ENCODE measurements at regions not wholly inside any gene's neighbourhood (a gene's known extent, or its start where the extent isn't known, plus 50 kb on each side); places are given as distances from the start of the nearest gene placed in this dataset.
"Not testable (repeated sequence)": the region's sequence is repeated elsewhere in the genome, so short reads cannot be mapped to it uniquely, and the experiment has no call there.

DNA sequence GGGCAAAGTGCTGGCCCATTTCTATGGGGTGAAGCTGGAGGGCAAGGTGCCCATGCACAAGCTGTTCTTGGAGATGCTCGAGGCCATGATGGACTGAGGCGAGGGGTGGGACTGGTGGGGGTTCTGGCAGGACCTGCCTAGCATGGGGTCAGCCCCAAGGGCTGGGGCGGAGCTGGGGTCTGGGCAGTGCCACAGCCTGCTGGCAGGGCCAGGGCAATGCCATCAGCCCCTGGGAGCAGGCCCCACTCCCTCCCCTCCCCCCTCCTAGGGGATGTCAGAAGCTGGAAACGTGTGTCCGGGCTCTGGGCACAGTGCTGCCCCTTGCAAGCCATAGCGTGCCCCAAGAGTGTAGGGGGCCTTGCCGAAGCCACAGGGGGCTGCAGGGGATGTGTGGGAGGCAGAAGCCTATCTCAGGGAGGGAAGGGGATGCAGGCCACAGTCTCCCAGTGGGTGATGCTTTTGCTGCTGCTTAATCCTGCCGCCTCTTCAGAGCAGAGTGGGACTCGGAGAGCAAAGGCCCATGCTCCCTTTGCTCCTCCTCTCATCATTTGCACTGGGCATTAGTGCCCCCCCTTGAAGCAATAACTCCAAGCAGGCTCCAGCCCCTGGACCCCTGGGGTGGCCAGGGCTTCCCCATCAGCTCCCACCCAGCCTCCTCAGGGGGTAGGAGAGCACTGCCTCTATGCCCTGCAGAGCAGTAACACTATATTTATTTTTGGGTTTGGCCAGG lies 85.2 kb downstream of the MRPL57 start:
- DNase-seq (ENCODE audit: low read depth in 1 of 2, low spot score in 1 of 2): not testable (repeated sequence)

DNA sequence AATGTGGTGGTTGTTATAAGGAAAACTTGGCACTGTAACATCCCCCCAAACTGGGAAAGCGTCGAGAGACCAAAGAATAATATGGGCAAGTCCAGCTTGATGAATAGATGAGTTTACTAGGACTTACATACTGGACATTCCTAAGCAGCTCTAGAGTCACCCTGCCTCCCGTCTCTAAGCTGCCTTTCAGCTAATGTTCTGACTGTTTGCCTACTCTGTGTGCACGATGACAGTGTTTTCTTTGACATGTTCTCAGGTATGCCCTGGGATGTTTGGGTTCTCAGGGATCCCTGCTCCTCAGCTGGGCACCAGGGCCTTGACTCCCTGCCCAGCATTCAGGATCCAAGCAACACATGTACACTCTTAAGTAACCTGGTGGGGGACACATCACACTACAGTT lies 87.5 kb downstream of the MRPL57 start:
- DNase-seq (ENCODE audit: low read depth in 1 of 2, low spot score in 1 of 2): not testable (repeated sequence)

DNA sequence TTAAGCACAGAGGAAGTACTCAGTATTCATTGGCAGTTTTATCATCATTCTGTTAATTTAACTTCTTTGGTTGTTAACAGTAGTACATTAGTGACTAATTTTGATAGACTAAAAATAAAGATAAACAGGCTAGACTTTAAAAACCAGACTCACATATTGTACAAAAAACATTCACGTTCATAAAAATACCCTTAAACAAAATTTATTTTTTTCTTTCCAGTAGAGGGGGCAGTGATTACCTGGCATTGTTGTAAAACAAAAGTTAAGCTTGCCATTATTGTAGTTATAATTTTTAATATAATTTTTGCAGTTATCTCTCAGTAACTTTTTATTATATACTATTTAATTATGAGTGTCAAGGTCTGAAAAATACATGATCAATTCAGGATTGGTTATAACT lies 92.0 kb downstream of the MRPL57 start:
- DNase-seq (ENCODE audit: low read depth in 1 of 2, low spot score in 1 of 2): not testable (repeated sequence)

DNA sequence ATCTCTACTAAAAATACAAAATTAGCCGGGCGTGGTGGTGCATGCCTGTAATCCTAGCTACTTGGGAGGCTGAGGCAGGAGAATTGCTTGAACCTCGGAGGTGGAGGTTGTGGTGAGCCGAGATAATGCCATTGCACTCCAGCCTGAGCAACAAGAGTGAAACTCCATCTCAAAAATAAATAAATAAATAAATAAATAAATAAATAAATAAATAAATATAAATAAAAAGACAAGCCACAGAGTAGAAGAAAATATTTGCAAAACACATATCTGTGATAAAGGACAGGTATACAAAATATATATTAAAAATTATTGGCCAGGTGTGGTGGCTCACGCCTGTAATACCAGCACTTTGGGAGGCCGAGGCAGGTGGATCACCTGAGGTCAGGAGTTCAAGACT lies 96.0 kb downstream of the MRPL57 start:
- not testable (repeated sequence) for DNase-seq (ENCODE audit: low read depth in 1 of 2, low spot score in 1 of 2)

DNA sequence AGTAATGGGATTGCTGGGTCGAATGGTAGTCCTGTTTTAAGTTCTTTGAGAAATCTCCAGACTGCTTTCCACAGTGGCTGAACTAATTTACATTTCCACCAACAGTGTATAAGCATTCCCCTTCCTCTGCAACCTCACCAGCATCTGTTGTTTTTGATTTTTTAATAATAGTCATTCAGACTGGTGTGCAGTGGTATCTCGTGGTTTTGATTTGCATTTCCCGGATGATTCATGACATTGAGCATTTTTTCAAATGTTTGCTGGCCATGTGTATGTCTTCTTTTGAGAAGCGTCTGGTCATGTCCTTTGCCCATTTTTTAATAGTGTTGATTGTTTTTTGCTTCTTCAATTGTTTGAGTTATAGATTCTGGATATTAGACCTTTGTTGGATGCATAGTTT lies 98.0 kb downstream of the MRPL57 start:
- not testable (repeated sequence) for DNase-seq (ENCODE audit: low read depth in 1 of 2, low spot score in 1 of 2)

- DNase-seq (ENCODE audit: low read depth in 1 of 2, low spot score in 1 of 2): no peak
These were observed 105.6 kb downstream of the MRPL57 start for GRCh38 chr13:21282065-21282464.

DNA sequence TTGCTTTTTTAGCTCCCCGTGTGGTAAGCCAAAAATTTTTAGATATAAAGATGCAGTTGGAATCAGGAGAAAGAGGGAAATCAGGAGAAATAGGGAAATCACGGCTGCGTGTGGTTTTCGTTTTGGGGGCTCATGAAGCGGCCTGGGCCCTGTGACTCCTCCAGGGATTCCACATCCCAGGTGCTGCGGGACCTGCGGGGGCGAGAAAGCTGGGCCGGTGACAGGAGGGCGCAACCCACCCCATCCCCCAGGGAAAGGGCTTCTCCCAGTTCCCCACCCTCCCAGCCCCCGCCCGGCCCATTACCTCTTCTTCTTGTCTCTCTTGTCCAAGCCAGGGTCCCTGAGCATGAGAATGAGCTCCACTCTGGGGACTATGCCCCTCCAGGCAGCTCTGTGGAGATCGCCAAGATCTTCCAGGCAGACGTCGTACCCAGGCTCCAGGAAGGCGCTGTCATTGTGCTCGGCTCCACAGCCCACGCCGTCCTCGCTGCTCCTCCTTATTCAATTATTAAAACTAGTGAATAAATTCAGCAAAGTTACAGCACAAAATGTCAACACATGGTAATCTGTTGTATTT lies 111.0 kb downstream of the MRPL57 start:
- no peak for DNase-seq (ENCODE audit: low read depth in 1 of 2, low spot score in 1 of 2)

- no peak for DNase-seq (ENCODE audit: low read depth in 1 of 2, low spot score in 1 of 2)
These were observed 113.0 kb downstream of the MRPL57 start for GRCh38 chr13:21289475-21289874.

DNA sequence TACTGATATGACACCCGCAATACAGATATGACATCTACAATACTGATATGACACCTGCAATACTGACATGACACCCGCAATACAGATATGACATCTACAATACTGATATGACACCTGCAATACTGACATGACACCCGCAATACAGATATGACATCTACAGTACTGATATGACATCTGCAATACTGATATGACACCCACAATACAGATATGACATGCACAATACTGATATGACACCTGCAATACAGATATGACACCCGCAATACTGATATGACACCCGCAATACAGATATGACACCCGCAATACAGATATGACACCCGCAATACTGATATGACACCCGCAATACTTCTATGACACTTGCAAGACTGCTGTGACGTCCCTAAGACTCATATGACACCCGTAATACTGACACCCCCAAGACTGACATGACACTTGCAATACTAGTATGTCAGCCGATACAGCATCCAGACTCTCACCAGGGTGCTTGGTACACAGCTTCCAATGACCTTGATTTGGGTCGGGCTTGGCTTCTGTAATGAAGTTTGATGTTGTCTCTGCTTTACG lies 114.1 kb downstream of the MRPL57 start:
- DNase-seq (ENCODE audit: low read depth in 1 of 2, low spot score in 1 of 2): not testable (repeated sequence)

GRCh38 chr13:21291840-21292239 lies 115.4 kb downstream of the MRPL57 start:
- no peak for DNase-seq (ENCODE audit: low read depth in 1 of 2, low spot score in 1 of 2)

DNA sequence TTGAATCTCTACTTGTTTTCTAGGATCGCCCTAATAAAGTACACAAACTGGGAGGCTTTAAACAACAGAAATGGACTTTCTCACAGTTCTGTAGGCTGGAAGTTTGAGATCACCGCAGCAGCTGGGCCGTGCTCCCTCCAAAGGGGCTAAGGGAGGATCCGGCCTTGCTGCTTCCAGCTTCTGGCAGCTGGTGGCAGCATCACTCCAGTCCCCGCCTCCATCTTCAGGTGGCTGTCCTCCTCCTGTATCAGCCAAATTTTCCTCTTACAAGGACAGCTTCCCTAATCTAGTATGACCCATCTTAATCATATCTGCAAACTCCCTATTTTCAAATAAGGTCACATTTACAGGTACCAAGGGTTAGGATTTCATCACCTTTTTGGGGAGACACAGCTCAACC lies 120.5 kb downstream of the MRPL57 start:
- DNase-seq (ENCODE audit: low read depth in 1 of 2, low spot score in 1 of 2): peak in 1 of 2 donors; percentile 11

- DNase-seq (ENCODE audit: low read depth in 1 of 2, low spot score in 1 of 2): no peak
These were observed 121.0 kb downstream of the MRPL57 start for GRCh38 chr13:21297447-21297846.

DNA sequence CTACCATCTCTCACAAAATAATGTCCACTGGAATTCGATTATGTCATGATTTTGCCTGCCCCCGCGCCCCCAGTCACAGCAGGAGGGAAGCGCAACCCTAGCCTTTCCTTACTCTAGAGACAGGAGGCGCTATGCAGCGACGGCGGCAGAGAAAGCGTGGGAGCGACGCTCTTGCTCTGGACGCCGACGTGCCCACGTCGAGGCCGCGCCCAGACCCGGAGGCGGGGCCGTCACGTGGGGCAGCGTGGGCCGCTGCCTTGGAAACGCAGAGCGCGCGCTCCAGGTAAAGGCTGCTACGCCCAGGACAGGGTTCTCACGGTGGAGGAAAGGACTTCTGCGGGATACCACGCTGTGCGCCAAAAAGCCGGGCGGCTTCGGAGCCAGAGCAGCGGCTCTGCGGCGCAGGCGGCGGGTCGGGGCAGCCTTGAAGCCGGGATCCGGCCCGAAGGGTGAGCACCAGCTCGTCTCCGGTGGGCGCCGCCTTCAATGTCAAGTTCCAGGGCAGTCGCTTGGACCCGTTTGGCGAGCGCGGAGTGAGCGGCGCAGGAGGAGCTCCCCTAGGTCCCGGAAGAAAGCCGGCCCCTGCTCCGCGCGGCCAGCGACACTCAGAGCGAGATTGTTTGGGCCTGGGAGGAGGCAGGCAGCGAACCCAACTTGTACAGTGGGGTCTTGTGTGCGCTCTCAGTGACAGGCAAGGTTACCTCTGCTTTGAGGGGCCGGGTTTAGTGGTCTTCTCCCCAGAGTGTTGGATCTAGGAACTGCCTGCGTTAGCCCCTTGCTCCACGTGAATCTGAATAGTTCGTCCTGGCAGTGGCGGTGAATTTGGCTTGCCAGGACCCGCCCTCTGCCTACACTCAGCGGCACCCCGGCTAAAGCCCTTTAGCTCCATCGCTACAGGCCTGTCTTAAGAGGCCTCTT lies 121.7 kb downstream of the MRPL57 start:
- peak; percentile 71 to 80 for DNase-seq (ENCODE audit: low read depth in 1 of 2, low spot score in 1 of 2)

GRCh38 chr13:21304256-21304655 lies 127.8 kb downstream of the MRPL57 start:
- no peak for DNase-seq (ENCODE audit: low read depth in 1 of 2, low spot score in 1 of 2)

GRCh38 chr13:21306300-21307073 lies 130.0 kb downstream of the MRPL57 start:
- not testable (repeated sequence) for DNase-seq (ENCODE audit: low read depth in 1 of 2, low spot score in 1 of 2)

- DNase-seq (ENCODE audit: low read depth in 1 of 2, low spot score in 1 of 2): not testable (repeated sequence)
These were observed 130.7 kb downstream of the MRPL57 start for GRCh38 chr13:21307158-21307557.

GRCh38 chr13:21308906-21309305 lies 132.4 kb downstream of the MRPL57 start:
- DNase-seq (ENCODE audit: low read depth in 1 of 2, low spot score in 1 of 2): no peak

- no peak for DNase-seq (ENCODE audit: low read depth in 1 of 2, low spot score in 1 of 2)
These were observed 133.2 kb downstream of the MRPL57 start for GRCh38 chr13:21309542-21310172.

DNA sequence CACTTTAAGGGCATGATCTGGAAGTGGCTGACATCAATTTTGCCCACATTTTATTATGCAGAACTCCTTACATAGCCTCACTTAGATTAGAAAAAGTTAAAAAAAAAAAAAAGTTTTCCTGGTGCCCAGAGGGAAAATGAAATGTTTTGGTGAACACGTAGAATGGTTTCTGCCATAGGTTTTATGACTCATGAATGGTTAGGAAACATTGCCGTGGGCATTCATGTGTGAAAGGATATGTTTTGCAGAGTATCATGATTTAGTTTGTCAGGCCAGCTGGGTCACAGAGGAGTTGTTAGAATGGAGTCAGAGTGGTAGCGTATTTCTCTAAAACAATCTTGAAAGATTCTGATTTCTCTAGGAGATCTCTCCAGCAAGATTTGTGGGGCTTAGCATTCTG lies 133.8 kb downstream of the MRPL57 start:
- no peak for DNase-seq (ENCODE audit: low read depth in 1 of 2, low spot score in 1 of 2)

- DNase-seq (ENCODE audit: low read depth in 1 of 2, low spot score in 1 of 2): not testable (repeated sequence)
These were observed 138.5 kb downstream of the MRPL57 start for GRCh38 chr13:21314976-21315375.

Data from activated CD4-positive, alpha-beta T cell treated with anti-CD3 and anti-CD28 coated beads, Interleukin-2, amount 50 U/mL, for 24 hours (primary cell).